Heart left ventricle (tissue), 13 donors: ENCODE measurements at regions not wholly inside any gene's neighbourhood (a gene's known extent, or its start where the extent isn't known, plus 50 kb on each side); places are given as distances from the start of the nearest gene placed in this dataset.

Experiments used
- CTCF ChIP-seq, 12 donors: fragments of 200-600 bp; sonication (generic) in 4 of 12; IDR thresholded peaks; one replicate each; pipeline versions ENCODE4 v1.5.0 to v1.8.0; 2018 to 2022; ENCODE audit warnings: antibody characterized with exemption in 12 of 12, mild to moderate bottlenecking in 5 of 12
- POLR2A ChIP-seq, 2 donors: fragments of 450-650 bp; IDR thresholded peaks; one replicate each; pipeline ENCODE4 v1.6.1; 2017; ENCODE audit warnings: antibody characterized with exemption in 2 of 2, mild to moderate bottlenecking in 2 of 2, moderate library complexity in 2 of 2
- donor health status: ischemic (EF 13 %, LVEDD 7.1; RV severe dilation, severe dysfunction).
- donor health status: DM: no; HTN: yes; CAD: no.
- donor health status: DM: no; HTN: no; CAD: no.
- donor health status: ischemic (EF 25% LVEDD 6.9; RV normal size, moderate dysfunction).
- donor health status: ischemic (EF 25% LVEDD 5.7; RV mildly dilated, moderate dysfunction).
- donor health status: ischemic (EF 35%, LVEDD 5.7; RV mildly dilated, moderate dysfunction).
- donor health status: nonischemic (EF 11% LVEDD 7.7; RV severe dilation, severe dysfunction).
- donor health status: DM: yes; HTN: yes; CAD: no.
- donor health status: PGD.
- donor health status: ischemic (EF 29% LVEDD 5.4; RV normal size, mild dysfunction).
- donor health status: nonischemic (EF 23%, LVEDD 6.1; RV moderate dilation, normal function).

- no peak for TF ChIP-seq CTCF (IDR thresholded peaks at IDR 0.05)
- no peak for TF ChIP-seq POLR2A (IDR thresholded peaks at IDR 0.05)
These were observed 52.9 kb upstream of the SSBP2 start for GRCh38 chr5:81803812-81804211.
